ENCODE measurements at regions not wholly inside any gene's neighbourhood (a gene's known extent, or its start where the extent isn't known, plus 50 kb on each side); places are given as distances from the start of the nearest gene placed in this dataset.
"Not testable (repeated sequence)": the region's sequence is repeated elsewhere in the genome, so short reads cannot be mapped to it uniquely, and the experiment has no call there.

GRCh38 chr2:113361051-113361450 is 76.4 kb upstream of the ZNG1B start:
- CTCF ChIA-PET: no interaction called here

GRCh38 chr2:113357071-113357470 is 78.3 kb upstream of the PAX8 start:
- no peak for DNase-seq
- no peaks in the 10 kb centered on the region for H3K9me3 ChIP-seq
- H3K36me3 ChIP-seq (ENCODE audit: control insufficient read depth in 2 of 2, extremely low read depth in 1 of 2, insufficient read depth in 1 of 2, low read length in 1 of 2): no peaks in the 10 kb centered on the region
- Mint-ChIP-seq H3K27ac (no peak overlapping the region), H3K27me3 (peaks cover 0 to 5% of the 10 kb centered on the region in 2 donors), H3K4me3 (no peak overlapping the region), H3K4me1 (peaks cover 0 to 7% (median 3%) of the 10 kb centered on the region in 3 donors), H3K36me3 (no peaks in the 10 kb centered on the region), H3K9me3 (no peaks in the 10 kb centered on the region)
- H3K4me3 ChIP-seq (ENCODE audit: control insufficient read depth in 1 of 2, extremely low read depth in 1 of 2, low read length in 1 of 2): no peak overlapping the region
- peaks cover 0 to 3% of the 10 kb centered on the region in 2 experiments for H3K27me3 ChIP-seq (replicated peaks in 1 of 2; ENCODE audit: control insufficient read depth in 2 of 2, extremely low read depth in 1 of 2, insufficient read depth in 2 of 2, low read length in 1 of 2)
- ChIA-PET CTCF (no interaction called here), POLR2A (no interaction called here)
- H3K4me1 ChIP-seq (ENCODE audit: control insufficient read depth in 1 of 2, extremely low read depth in 1 of 2, insufficient read depth in 2 of 2, low read length in 2 of 2): no peaks in the 10 kb centered on the region
- no peak for ATAC-seq (replicated peaks in 1 of 4)
- H3K27ac ChIP-seq (ENCODE audit: low read length): no peak overlapping the region
- 83% methylated on average over 2 of the region's 3 CpGs for whole genome bisulfite sequencing (ENCODE audit: insufficient coverage)

More at GRCh38 chr2:113361051-113361450, 76.4 kb upstream of the ZNG1B start:
- peaks cover 0 to 3% of the 10 kb centered on the region in 2 experiments for H3K27me3 ChIP-seq (replicated peaks in 1 of 2; ENCODE audit: control insufficient read depth in 2 of 2, extremely low read depth in 1 of 2, insufficient read depth in 2 of 2, low read length in 1 of 2)
- H3K27ac Mint-ChIP-seq: no peak overlapping the region
- H3K27me3 Mint-ChIP-seq: no peaks in the 10 kb centered on the region
- no peaks in the 10 kb centered on the region for H3K9me3 ChIP-seq
- POLR2A ChIA-PET: no interaction called here
- H3K4me3 Mint-ChIP-seq: no peak overlapping the region
- H3K9me3 Mint-ChIP-seq: no peaks in the 10 kb centered on the region
- 100% methylated on average over 3 of the region's 3 CpGs for WGBS (ENCODE audit: insufficient coverage)
- no peaks in the 10 kb centered on the region for H3K4me1 ChIP-seq (ENCODE audit: control insufficient read depth in 1 of 2, extremely low read depth in 1 of 2, insufficient read depth in 2 of 2, low read length in 2 of 2)
- ATAC-seq (replicated peaks in 1 of 4) (no peak), DNase-seq (no peak)
- no peak overlapping the region for H3K27ac ChIP-seq (ENCODE audit: low read length)
- H3K4me1 Mint-ChIP-seq: peaks cover 0 to 7% (median 3%) of the 10 kb centered on the region in 3 donors
- H3K36me3 ChIP-seq (ENCODE audit: control insufficient read depth in 2 of 2, extremely low read depth in 1 of 2, insufficient read depth in 1 of 2, low read length in 1 of 2): no peaks in the 10 kb centered on the region
- no peaks in the 10 kb centered on the region for H3K36me3 Mint-ChIP-seq
- H3K4me3 ChIP-seq (ENCODE audit: control insufficient read depth in 1 of 2, extremely low read depth in 1 of 2, low read length in 1 of 2): no peak overlapping the region

- H3K27me3 Mint-ChIP-seq; H3K4me3 Mint-ChIP-seq; H3K27ac Mint-ChIP-seq; H3K36me3 Mint-ChIP-seq; H3K4me1 Mint-ChIP-seq; H3K36me3 ChIP-seq (ENCODE audit: control insufficient read depth in 2 of 2, extremely low read depth in 1 of 2, insufficient read depth in 1 of 2, low read length in 1 of 2); H3K27me3 ChIP-seq (replicated peaks in 1 of 2; ENCODE audit: control insufficient read depth in 2 of 2, extremely low read depth in 1 of 2, insufficient read depth in 2 of 2, low read length in 1 of 2); CTCF ChIA-PET; H3K27ac ChIP-seq (ENCODE audit: low read length); DNase-seq; H3K4me1 ChIP-seq (ENCODE audit: control insufficient read depth in 1 of 2, extremely low read depth in 1 of 2, insufficient read depth in 2 of 2, low read length in 2 of 2); POLR2A ChIA-PET; H3K9me3 ChIP-seq; H3K9me3 Mint-ChIP-seq; ATAC-seq (replicated peaks in 1 of 4); H3K4me3 ChIP-seq (ENCODE audit: control insufficient read depth in 1 of 2, extremely low read depth in 1 of 2, low read length in 1 of 2): not testable (repeated sequence)
- WGBS (ENCODE audit: insufficient coverage): 100% methylated on average over 2 of the region's 5 CpGs
Measured at GRCh38 chr2:113356284-113356683, 77.6 kb upstream of the PAX8 start.

GRCh38 chr2:113355339-113356015 is 76.8 kb upstream of the PAX8 start:
- H3K27ac Mint-ChIP-seq; H3K27ac ChIP-seq (ENCODE audit: low read length); H3K27me3 ChIP-seq (replicated peaks in 1 of 2; ENCODE audit: control insufficient read depth in 2 of 2, extremely low read depth in 1 of 2, insufficient read depth in 2 of 2, low read length in 1 of 2); ATAC-seq (replicated peaks in 1 of 4); POLR2A ChIA-PET; H3K4me3 ChIP-seq (ENCODE audit: control insufficient read depth in 1 of 2, extremely low read depth in 1 of 2, low read length in 1 of 2); H3K36me3 ChIP-seq (ENCODE audit: control insufficient read depth in 2 of 2, extremely low read depth in 1 of 2, insufficient read depth in 1 of 2, low read length in 1 of 2); H3K4me1 ChIP-seq (ENCODE audit: control insufficient read depth in 1 of 2, extremely low read depth in 1 of 2, insufficient read depth in 2 of 2, low read length in 2 of 2); H3K9me3 ChIP-seq; H3K9me3 Mint-ChIP-seq; H3K4me3 Mint-ChIP-seq; CTCF ChIA-PET; H3K4me1 Mint-ChIP-seq; H3K36me3 Mint-ChIP-seq; DNase-seq: not testable (repeated sequence)
- peaks cover 3 to 11% of the 10 kb centered on the region in 2 donors for H3K27me3 Mint-ChIP-seq
- WGBS (ENCODE audit: insufficient coverage): 60% methylated on average over 1 of the region's 8 CpGs

GRCh38 chr2:113351375-113352355 is 72.9 kb upstream of the PAX8 start:
- WGBS (ENCODE audit: insufficient coverage): no CpG with 5 or more reads among the region's 8 CpGs
- H3K9me3 ChIP-seq: no peaks in the 10 kb centered on the region
- H3K4me3 Mint-ChIP-seq: no peak overlapping the region
- H3K36me3 ChIP-seq (ENCODE audit: control insufficient read depth in 2 of 2, extremely low read depth in 1 of 2, insufficient read depth in 1 of 2, low read length in 1 of 2): no peaks in the 10 kb centered on the region
- peaks cover 3 to 11% of the 10 kb centered on the region in 2 donors for H3K27me3 Mint-ChIP-seq
- H3K9me3 Mint-ChIP-seq: no peaks in the 10 kb centered on the region
- peaks cover 0 to 5% of the 10 kb centered on the region in 2 experiments for H3K4me1 ChIP-seq (ENCODE audit: control insufficient read depth in 1 of 2, extremely low read depth in 1 of 2, insufficient read depth in 2 of 2, low read length in 2 of 2)
- POLR2A ChIA-PET: no interaction called here
- no peaks in the 10 kb centered on the region for H3K4me1 Mint-ChIP-seq
- DNase-seq (no peak), ATAC-seq (replicated peaks in 1 of 4) (no peak)
- H3K27ac Mint-ChIP-seq: no peak overlapping the region
- CTCF ChIA-PET: interaction anchor here in 1 of 2 donors (0.6 kb wide), 1 partner anchor 148 kb away, joined by 6 read pairs; no protein-coding TSS in a partner anchor
- no peak overlapping the region for H3K4me3 ChIP-seq (ENCODE audit: control insufficient read depth in 1 of 2, extremely low read depth in 1 of 2, low read length in 1 of 2)
- H3K36me3 Mint-ChIP-seq: no peaks in the 10 kb centered on the region
- no peak overlapping the region for H3K27ac ChIP-seq (ENCODE audit: low read length)
- peaks cover 0 to 5% of the 10 kb centered on the region in 2 experiments for H3K27me3 ChIP-seq (replicated peaks in 1 of 2; ENCODE audit: control insufficient read depth in 2 of 2, extremely low read depth in 1 of 2, insufficient read depth in 2 of 2, low read length in 1 of 2)

- POLR2A ChIA-PET; DNase-seq; H3K27ac Mint-ChIP-seq; H3K9me3 ChIP-seq; H3K4me3 Mint-ChIP-seq; H3K27ac ChIP-seq (ENCODE audit: low read length); H3K9me3 Mint-ChIP-seq; H3K4me1 Mint-ChIP-seq; ATAC-seq (replicated peaks in 1 of 4); H3K4me3 ChIP-seq (ENCODE audit: control insufficient read depth in 1 of 2, extremely low read depth in 1 of 2, low read length in 1 of 2); CTCF ChIA-PET; H3K36me3 ChIP-seq (ENCODE audit: control insufficient read depth in 2 of 2, extremely low read depth in 1 of 2, insufficient read depth in 1 of 2, low read length in 1 of 2); H3K36me3 Mint-ChIP-seq; H3K4me1 ChIP-seq (ENCODE audit: control insufficient read depth in 1 of 2, extremely low read depth in 1 of 2, insufficient read depth in 2 of 2, low read length in 2 of 2): not testable (repeated sequence)
- peaks cover 13 to 16% of the 10 kb centered on the region in 2 donors for H3K27me3 Mint-ChIP-seq
- no CpG with 5 or more reads among the region's 1 CpG for WGBS (ENCODE audit: insufficient coverage)
- peaks cover 0 to 20% of the 10 kb centered on the region in 2 experiments for H3K27me3 ChIP-seq (replicated peaks in 1 of 2; ENCODE audit: control insufficient read depth in 2 of 2, extremely low read depth in 1 of 2, insufficient read depth in 2 of 2, low read length in 1 of 2)
Measured at GRCh38 chr2:113343800-113344199, 65.1 kb upstream of the PAX8 start.

All from T-cell (primary cell).